ENCODE measurements at regions not wholly inside any gene's neighbourhood (a gene's known extent, or its start where the extent isn't known, plus 50 kb on each side); places are given as distances from the start of the nearest gene placed in this dataset.

- TF ChIP-seq, protein P1, sequence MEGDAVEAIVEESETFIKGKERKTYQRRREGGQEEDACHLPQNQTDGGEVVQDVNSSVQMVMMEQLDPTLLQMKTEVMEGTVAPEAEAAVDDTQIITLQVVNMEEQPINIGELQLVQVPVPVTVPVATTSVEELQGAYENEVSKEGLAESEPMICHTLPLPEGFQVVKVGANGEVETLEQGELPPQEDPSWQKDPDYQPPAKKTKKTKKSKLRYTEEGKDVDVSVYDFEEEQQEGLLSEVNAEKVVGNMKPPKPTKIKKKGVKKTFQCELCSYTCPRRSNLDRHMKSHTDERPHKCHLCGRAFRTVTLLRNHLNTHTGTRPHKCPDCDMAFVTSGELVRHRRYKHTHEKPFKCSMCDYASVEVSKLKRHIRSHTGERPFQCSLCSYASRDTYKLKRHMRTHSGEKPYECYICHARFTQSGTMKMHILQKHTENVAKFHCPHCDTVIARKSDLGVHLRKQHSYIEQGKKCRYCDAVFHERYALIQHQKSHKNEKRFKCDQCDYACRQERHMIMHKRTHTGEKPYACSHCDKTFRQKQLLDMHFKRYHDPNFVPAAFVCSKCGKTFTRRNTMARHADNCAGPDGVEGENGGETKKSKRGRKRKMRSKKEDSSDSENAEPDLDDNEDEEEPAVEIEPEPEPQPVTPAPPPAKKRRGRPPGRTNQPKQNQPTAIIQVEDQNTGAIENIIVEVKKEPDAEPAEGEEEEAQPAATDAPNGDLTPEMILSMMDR (IDR thresholded peaks at IDR 0.05) = no peak
- no peak for ATAC-seq
These were observed 95.2 kb upstream of the IRX3 start for GRCh38 chr16:54381601-54382313.

GRCh38 chr16:54375071-54375470, 88.5 kb upstream of the IRX3 start:
- H3K27ac ChIP-seq = no peak overlapping the region
- H3K9me3 ChIP-seq = peaks cover 0 to under 1% of the 10 kb centered on the region in 2 donors
- no peaks in the 10 kb centered on the region for H3K36me3 ChIP-seq
- intact Hi-C loops (cut with DNase I) = no loop called here
- H3K27me3 ChIP-seq = peaks cover 0 to 73% of the 10 kb centered on the region in 2 donors
- TF ChIP-seq, protein P1 (IDR thresholded peaks at IDR 0.05) = no peak
- no peak overlapping the region for H3K4me3 ChIP-seq
- ATAC-seq (no peak), DNase-seq (no peak)
- H3K4me1 ChIP-seq = no peaks in the 10 kb centered on the region

More at GRCh38 chr16:54381601-54382313, 95.2 kb upstream of the IRX3 start:
- Histone ChIP-seq H3K4me1 (no peaks in the 10 kb centered on the region), H3K9me3 (peaks cover 0 to 4% of the 10 kb centered on the region in 2 donors), H3K27ac (no peak overlapping the region), H3K4me3 (no peak overlapping the region), H3K36me3 (no peaks in the 10 kb centered on the region), H3K27me3 (peaks cover 0 to 6% of the 10 kb centered on the region in 2 donors)
- DNase-seq = no peak
- intact Hi-C loops (cut with DNase I) = no loop called here

DNA sequence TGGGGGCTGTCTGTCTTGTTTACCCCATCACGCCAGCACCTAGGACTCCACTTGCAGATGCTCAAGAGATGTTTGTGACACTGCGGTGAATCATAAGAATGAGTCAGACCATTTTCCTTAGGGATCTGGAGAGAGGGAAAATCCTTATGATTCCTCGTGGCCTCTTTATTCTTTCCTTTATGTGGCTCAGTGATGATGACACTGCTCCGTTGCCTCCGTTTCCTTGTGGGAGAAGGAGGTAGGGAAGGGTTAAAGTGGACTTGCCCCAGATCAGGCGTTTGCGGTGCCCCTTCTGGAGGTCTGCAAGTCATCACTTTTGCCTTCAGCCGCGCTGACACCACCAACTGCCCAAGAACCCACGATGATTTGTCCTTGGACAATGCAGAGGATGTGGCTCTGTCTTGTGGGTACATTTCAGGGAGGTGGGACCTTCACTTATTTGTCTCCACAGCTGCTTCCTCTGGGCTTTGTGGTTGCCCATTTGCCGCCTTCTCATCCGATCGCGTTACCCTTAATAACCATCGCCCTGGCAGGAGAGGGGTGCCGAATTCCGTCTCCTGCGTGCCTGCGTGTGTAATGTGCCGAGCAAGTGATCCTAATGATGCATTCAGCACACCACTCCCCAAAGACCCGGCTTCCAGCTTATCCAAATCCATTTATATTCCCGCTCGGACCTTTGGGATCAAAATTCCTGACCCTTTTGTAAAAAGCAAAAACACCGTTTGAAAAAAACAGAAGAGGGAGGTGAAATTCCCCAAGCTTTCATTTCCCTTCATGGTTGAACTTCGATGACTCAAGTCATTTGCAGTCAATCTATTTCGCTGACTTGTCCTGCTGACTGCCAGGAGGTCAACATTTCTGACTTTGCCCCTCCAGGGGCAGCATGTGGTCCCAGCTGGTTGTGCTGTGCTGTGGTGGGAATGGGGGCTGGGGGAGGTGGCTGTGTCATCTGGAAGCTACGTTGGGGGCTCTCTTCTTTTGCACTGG, 87.2 kb upstream of the IRX3 start:
- Histone ChIP-seq H3K4me3 (no peak overlapping the region), H3K4me1 (no peaks in the 10 kb centered on the region), H3K27ac (no peak overlapping the region), H3K27me3 (peaks cover 0 to 85% of the 10 kb centered on the region in 2 donors), H3K36me3 (no peaks in the 10 kb centered on the region), H3K9me3 (no peaks in the 10 kb centered on the region)
- TF ChIP-seq, protein P1 (IDR thresholded peaks at IDR 0.05) = no peak
- intact Hi-C loops (cut with DNase I) = no loop called here
- DNase-seq = no peak
- ATAC-seq = no peak

DNA sequence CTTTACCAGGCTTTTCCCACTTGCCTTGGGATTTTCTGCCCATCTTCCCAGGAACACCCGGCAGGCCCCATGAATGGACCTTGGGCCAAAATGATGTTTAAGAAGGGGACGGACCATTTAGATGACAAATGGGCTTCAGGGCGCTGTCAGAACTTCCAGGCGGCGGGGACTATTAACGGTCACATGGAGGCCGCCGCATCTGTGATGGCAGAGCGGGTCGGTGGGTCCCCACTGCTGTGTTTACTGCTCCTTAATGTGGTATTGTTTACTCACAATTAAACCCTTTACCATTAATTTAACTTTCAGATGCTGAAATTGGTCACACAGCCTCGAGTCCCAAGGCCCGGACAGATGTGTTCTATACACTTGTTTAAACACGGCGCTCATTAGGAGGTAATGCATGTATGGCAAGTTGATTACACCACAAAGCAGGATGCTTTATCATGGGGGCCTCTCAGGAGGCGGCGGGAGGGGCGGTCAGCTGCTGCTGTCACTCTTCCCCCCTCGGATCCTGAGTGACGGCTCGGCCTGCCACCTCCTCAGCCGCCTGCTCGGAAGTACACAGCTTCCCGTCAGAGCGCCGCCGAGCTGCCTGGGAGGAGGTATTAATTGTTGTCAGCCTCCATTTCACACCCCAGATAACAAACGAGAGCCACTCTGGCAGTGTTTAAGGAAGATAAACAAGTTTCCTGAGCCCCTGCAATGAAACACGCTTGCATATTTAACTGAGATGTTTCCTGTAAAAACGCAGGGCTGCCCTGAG, 83.9 kb upstream of the IRX3 start:
- Histone ChIP-seq H3K4me1 (no peaks in the 10 kb centered on the region), H3K27ac (no peak overlapping the region), H3K4me3 (no peak overlapping the region), H3K36me3 (no peaks in the 10 kb centered on the region), H3K27me3 (peaks cover 0 to 68% of the 10 kb centered on the region in 2 donors), H3K9me3 (no peaks in the 10 kb centered on the region)
- peak; percentile 65 for ATAC-seq
- DNase-seq = peak in 2 of 4 donors; percentile 24 to 81
- TF ChIP-seq, protein P1 (IDR thresholded peaks at IDR 0.05) = no peak
- intact Hi-C loops (cut with DNase I) = no loop called here

Measured in left lung (tissue), 4 donors.